NCI-H2227 (cell line): ENCODE measurements at regions not wholly inside any gene's neighbourhood (a gene's known extent, or its start where the extent isn't known, plus 50 kb on each side); places are given as distances from the start of the nearest gene placed in this dataset.

Experiments
- DNase-seq: peaks from one replicate; lab custom pipeline; 2025; ENCODE audit not compliant: unreplicated experiment; lab: John Stamatoyannopoulos, UW

- DNase-seq: no peak
These were observed 749.1 kb upstream of the SORCS1 start for GRCh38 chr10:107913317-107914294.

GRCh38 chr10:107901076-107901475, 736.6 kb upstream of the SORCS1 start:
- DNase-seq: no peak

- DNase-seq: no peak
These were observed 735.6 kb upstream of the SORCS1 start for GRCh38 chr10:107900131-107900530.

GRCh38 chr10:107899502-107900062, 735.1 kb upstream of the SORCS1 start:
- DNase-seq: no peak

GRCh38 chr10:107899075-107899474, 734.6 kb upstream of the SORCS1 start:
- DNase-seq: no peak

- no peak for DNase-seq
These were observed 733.9 kb upstream of the SORCS1 start for GRCh38 chr10:107898392-107898791.

- DNase-seq: no peak
These were observed 730.0 kb upstream of the SORCS1 start for GRCh38 chr10:107894516-107894915.

GRCh38 chr10:107889105-107889504, 724.6 kb upstream of the SORCS1 start:
- no peak for DNase-seq

- DNase-seq: no peak
These were observed 715.7 kb upstream of the SORCS1 start for GRCh38 chr10:107880185-107880584.

- DNase-seq: no peak
These were observed 708.5 kb upstream of the SORCS1 start for GRCh38 chr10:107873007-107873406.

GRCh38 chr10:107865691-107866090, 701.2 kb upstream of the SORCS1 start:
- no peak for DNase-seq

GRCh38 chr10:107859065-107859464, 694.6 kb upstream of the SORCS1 start:
- no peak for DNase-seq

GRCh38 chr10:107856047-107856315, 691.5 kb upstream of the SORCS1 start:
- no peak for DNase-seq

GRCh38 chr10:107855301-107856046, 691.0 kb upstream of the SORCS1 start:
- DNase-seq: no peak

GRCh38 chr10:107848726-107849360, 684.3 kb upstream of the SORCS1 start:
- no peak for DNase-seq

GRCh38 chr10:107847620-107848019, 683.1 kb upstream of the SORCS1 start:
- no peak for DNase-seq

GRCh38 chr10:107834706-107835105, 670.2 kb upstream of the SORCS1 start:
- DNase-seq: no peak

GRCh38 chr10:107831772-107832171, 667.3 kb upstream of the SORCS1 start:
- no peak for DNase-seq

GRCh38 chr10:107829161-107829560, 664.7 kb upstream of the SORCS1 start:
- DNase-seq: no peak

- DNase-seq: no peak
These were observed 661.7 kb upstream of the SORCS1 start for GRCh38 chr10:107826171-107826570.

GRCh38 chr10:107814865-107815487, 650.5 kb upstream of the SORCS1 start:
- no peak for DNase-seq
